ENCODE measurements at regions not wholly inside any gene's neighbourhood (a gene's known extent, or its start where the extent isn't known, plus 50 kb on each side); places are given as distances from the start of the nearest gene placed in this dataset.

- no peak overlapping the region for H2BK15ac ChIP-seq (ENCODE audit: low read length)
- H4K8ac ChIP-seq (ENCODE audit: extremely low read depth, insufficient read depth, low read length), result no peak overlapping the region
- no peak for DNase-seq (ENCODE audit: low read depth in 1 of 2, low spot score in 2 of 2)
- no peaks in the 10 kb centered on the region for H3K79me2 ChIP-seq (ENCODE audit: control insufficient read depth in 1 of 2, insufficient read depth in 2 of 2, low read length in 2 of 2)
- no peaks in the 10 kb centered on the region for H3K9me3 ChIP-seq (ENCODE audit: insufficient read depth in 2 of 2, low read depth in 1 of 2, low read length in 1 of 2)
- no peak for FAIRE-seq
- H3K27me3 ChIP-seq (replicated peaks in 1 of 4; ENCODE audit: control insufficient read depth in 3 of 4, extremely low read depth in 1 of 4, insufficient read depth in 3 of 4, low read length in 3 of 4), result no peaks in the 10 kb centered on the region
- no peaks in the 10 kb centered on the region for H3K79me1 ChIP-seq (ENCODE audit: low read depth, low read length)
- H3K36me3 ChIP-seq (ENCODE audit: control insufficient read depth in 2 of 4, insufficient read depth in 4 of 4, low read length in 3 of 4), result no peaks in the 10 kb centered on the region
- H3K27ac ChIP-seq (ENCODE audit: low read depth, low read length), result no peak overlapping the region
- H3K4ac ChIP-seq (replicated peaks; ENCODE audit: insufficient read length, low read depth, low read length), result no peak overlapping the region
- H4K5ac ChIP-seq (ENCODE audit: insufficient read length, low read depth, low read length), result no peak overlapping the region
- no peak overlapping the region for H2BK120ac ChIP-seq (replicated peaks; ENCODE audit: low read depth, low read length)
- H3K4me1 ChIP-seq (replicated peaks in 1 of 4; ENCODE audit: control insufficient read depth in 3 of 4, insufficient read depth in 4 of 4, low read length in 3 of 4), result peaks cover 0 to 4% (median 1%) of the 10 kb centered on the region in 4 experiments; a peak in 3 of 7 replicates
- no peak overlapping the region; a peak in 2 of 4 replicates for H3K4me2 ChIP-seq (ENCODE audit: insufficient read depth in 1 of 2, low read depth in 2 of 2, low read length in 2 of 2)
- no peak overlapping the region for H4K91ac ChIP-seq (replicated peaks; ENCODE audit: insufficient read length, low read length)
- no peak overlapping the region for H2BK5ac ChIP-seq (ENCODE audit: low read depth, low read length)
- no peak overlapping the region for H2AK5ac ChIP-seq (ENCODE audit: low read depth, low read length)
- no peak overlapping the region for H3K56ac ChIP-seq (replicated peaks; ENCODE audit: insufficient read length, low read depth, low read length)
- no peak for TF ChIP-seq SUZ12 (IDR thresholded peaks at IDR 0.05; ENCODE audit: low read length)
- no peak for TF ChIP-seq YY1 (IDR thresholded peaks at IDR 0.05; ENCODE audit: low read depth, low read length)
- no peak for TF ChIP-seq POLR2A (IDR thresholded peaks at IDR 0.05; ENCODE audit: control extremely low read depth in 1 of 2, low read depth in 2 of 2, low read length in 2 of 2)
- TF ChIP-seq E2F6 (IDR thresholded peaks at IDR 0.05), result no peak
- no peak for TF ChIP-seq KDM5A (IDR thresholded peaks at IDR 0.05; ENCODE audit: low read length)
- no peak for TF ChIP-seq RFX5 (IDR thresholded peaks at IDR 0.05; ENCODE audit: borderline replicate concordance, low read depth, low read length)
- TF ChIP-seq BRCA1 (IDR thresholded peaks at IDR 0.05; ENCODE audit: low read depth, low read length), result no peak
- peak; percentile 54 for TF ChIP-seq NANOG (IDR thresholded peaks at IDR 0.05; ENCODE audit: insufficient read depth, low read depth, low read length, poor library complexity, severe bottlenecking)
- POLR2A ChIA-PET (ENCODE audit: partially characterized antibody), result no interaction called here
- H3K14ac ChIP-seq (ENCODE audit: insufficient read length), result no peak overlapping the region
- no peaks in the 10 kb centered on the region for H4K20me1 ChIP-seq (replicated peaks in 1 of 2; ENCODE audit: control insufficient read depth in 1 of 2, insufficient read depth in 2 of 2, low read length in 2 of 2)
- CTCF ChIA-PET (ENCODE audit: partially characterized antibody), result interaction anchor here (0.7 kb wide), 1 partner anchor 710 kb away, joined by 3 read pairs; no protein-coding TSS in a partner anchor
- no peaks in the 10 kb centered on the region for H3K23me2 ChIP-seq (ENCODE audit: low read depth, low read length)
- no peak overlapping the region; a peak in 1 of 8 replicates for H3K4me3 ChIP-seq (ENCODE audit: extremely low read depth in 1 of 4, insufficient read depth in 2 of 4, low read depth in 3 of 4, low read length in 4 of 4)
- no peak overlapping the region for H2BK12ac ChIP-seq (ENCODE audit: low read depth, low read length)
- no peak overlapping the region for H3K23ac ChIP-seq (ENCODE audit: insufficient read length)
- no peak overlapping the region for H3K9ac ChIP-seq (replicated peaks in 1 of 4; ENCODE audit: extremely low read depth in 1 of 4, low read depth in 3 of 4, low read length in 3 of 4)
- no peak overlapping the region for H2BK20ac ChIP-seq (ENCODE audit: low read length)
- no peak overlapping the region for H3K18ac ChIP-seq (ENCODE audit: extremely low read depth, low read length)
- no peak overlapping the region for H2AFZ ChIP-seq (ENCODE audit: low read length)
Observed at GRCh38 chr5:89451263-89451662, 568.3 kb upstream of the MEF2C start.
